ENCODE measurements at regions not wholly inside any gene's neighbourhood (a gene's known extent, or its start where the extent isn't known, plus 50 kb on each side); places are given as distances from the start of the nearest gene placed in this dataset.
"Not testable (repeated sequence)": the region's sequence is repeated elsewhere in the genome, so short reads cannot be mapped to it uniquely, and the experiment has no call there.

DNA sequence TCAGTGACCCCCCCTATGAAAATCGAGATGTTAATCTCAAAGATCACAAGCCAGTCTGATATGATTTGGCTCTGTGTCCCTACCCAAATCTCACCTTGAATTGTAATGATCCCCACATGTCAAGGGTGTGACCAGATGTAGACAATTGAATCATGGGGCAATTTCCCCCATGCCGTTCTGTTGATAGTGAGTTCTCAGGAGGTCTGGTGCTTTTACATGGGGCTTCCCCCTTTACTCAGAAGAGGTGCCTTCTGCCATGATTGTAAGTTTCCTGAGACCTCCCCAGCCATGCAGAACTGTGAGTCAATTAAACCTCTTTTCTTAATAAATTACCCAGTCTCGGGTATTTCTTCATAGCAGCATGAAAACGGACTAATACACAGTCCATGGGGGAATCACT, 459.5 kb downstream of the MFSD1 start:
- not testable (repeated sequence) for TF ChIP-seq TAF1 (IDR thresholded peaks at IDR 0.05; ENCODE audit: low read depth, low read length); POLR2AphosphoS5 (IDR thresholded peaks at IDR 0.05; ENCODE audit: low read depth, low read length); POLR2A (IDR thresholded peaks at IDR 0.05; ENCODE audit: low read depth, low read length); SPI1 (IDR thresholded peaks at IDR 0.05; ENCODE audit: low read depth, low read length); PAX5 (IDR thresholded peaks at IDR 0.05; ENCODE audit: insufficient read depth, low read length, severe bottlenecking)
